ENCODE measurements at regions not wholly inside any gene's neighbourhood (a gene's known extent, or its start where the extent isn't known, plus 50 kb on each side); places are given as distances from the start of the nearest gene placed in this dataset.
"Not testable (repeated sequence)": the region's sequence is repeated elsewhere in the genome, so short reads cannot be mapped to it uniquely, and the experiment has no call there.

DNA sequence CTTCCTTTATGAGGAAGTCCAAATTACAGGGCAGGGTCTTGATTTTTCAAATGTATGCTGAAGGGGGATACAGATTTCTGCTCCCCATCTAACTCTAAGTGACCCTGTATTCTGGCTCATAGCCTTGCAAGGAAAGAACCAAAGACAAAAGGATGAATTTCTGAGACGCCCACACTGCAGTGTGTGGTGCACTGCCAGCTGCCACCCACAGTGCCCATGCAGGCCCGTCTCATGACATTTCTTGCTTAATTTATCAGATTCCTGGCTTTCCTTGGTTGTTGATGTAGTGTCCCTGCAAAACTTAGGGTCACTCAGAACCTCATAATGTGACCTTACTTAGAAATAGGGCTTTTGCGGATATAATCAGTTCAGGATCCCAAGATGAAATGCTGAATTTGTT, 68.0 kb downstream of the CBLN4 start:
- POLR2A ChIA-PET (ENCODE audit: low non-redundant PET): no interaction called here
- DNase-seq (ENCODE audit: low spot score): no peak
- CTCF ChIA-PET: no interaction called here
- TF ChIP-seq, protein P1, sequence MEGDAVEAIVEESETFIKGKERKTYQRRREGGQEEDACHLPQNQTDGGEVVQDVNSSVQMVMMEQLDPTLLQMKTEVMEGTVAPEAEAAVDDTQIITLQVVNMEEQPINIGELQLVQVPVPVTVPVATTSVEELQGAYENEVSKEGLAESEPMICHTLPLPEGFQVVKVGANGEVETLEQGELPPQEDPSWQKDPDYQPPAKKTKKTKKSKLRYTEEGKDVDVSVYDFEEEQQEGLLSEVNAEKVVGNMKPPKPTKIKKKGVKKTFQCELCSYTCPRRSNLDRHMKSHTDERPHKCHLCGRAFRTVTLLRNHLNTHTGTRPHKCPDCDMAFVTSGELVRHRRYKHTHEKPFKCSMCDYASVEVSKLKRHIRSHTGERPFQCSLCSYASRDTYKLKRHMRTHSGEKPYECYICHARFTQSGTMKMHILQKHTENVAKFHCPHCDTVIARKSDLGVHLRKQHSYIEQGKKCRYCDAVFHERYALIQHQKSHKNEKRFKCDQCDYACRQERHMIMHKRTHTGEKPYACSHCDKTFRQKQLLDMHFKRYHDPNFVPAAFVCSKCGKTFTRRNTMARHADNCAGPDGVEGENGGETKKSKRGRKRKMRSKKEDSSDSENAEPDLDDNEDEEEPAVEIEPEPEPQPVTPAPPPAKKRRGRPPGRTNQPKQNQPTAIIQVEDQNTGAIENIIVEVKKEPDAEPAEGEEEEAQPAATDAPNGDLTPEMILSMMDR (conservative IDR thresholded peaks at IDR 0.05; ENCODE audit: low read depth): no peak
- H3K27ac ChIP-seq: no peak overlapping the region

DNA sequence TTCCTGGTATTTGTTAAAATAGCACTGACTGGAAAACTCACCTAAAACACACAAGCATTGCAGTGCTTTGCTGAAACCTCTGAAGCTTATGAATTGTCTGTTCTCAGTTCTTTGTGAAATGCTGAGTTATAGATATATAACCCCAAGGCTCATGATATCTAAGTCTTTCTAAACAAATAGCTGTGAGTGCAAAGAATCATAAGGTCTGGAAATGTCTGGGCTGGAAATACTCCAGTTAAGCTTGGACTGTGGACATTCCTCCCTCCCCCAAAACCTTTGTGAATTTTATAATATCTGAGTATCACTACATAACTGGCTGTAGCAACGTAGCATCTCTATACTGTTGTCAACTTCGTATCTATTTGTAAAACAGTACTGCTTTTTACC, 69.1 kb downstream of the CBLN4 start:
- CTCF ChIA-PET: no interaction called here

DNA sequence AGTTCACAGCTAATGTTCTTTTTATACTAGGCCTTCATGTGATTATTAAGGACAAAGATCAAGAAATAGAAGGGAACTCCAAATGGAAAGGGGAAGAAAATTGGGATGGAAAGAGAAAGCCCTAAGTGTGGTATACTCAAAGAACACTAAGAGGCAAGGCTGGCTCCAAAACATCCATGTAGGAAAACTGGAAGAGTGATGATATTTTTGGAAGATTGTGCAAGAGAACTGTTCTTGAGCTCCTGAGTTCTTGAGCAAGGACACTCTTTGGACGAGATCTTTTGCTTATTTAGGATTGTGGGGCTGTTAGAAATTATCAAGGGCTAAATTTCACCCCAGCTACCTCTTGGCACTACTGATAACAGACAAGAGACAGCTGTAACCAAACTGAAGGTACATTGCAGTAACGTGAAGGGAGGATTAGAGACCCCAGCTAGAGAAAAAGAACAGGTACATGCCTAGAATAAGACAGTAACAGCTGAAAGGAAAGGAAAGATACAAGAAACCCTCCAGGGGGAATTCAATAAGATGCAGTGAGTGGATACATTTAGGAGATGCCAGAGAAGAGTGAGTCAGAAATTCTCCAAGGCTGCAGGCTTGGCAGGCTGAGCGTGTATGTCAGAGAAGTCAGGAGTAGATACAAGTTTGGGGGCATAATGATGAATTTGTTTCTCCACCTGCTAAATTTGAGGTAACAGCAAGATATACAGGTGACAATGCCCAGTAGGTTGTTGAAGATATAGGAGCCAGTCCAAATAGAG, 69.7 kb downstream of the CBLN4 start:
- TF ChIP-seq, protein P1 (conservative IDR thresholded peaks at IDR 0.05; ENCODE audit: low read depth): no peak
- POLR2A ChIA-PET (ENCODE audit: low non-redundant PET): no interaction called here
- H3K27ac ChIP-seq: no peak overlapping the region
- no peak for DNase-seq (ENCODE audit: low spot score)
- CTCF ChIA-PET: interaction anchor here (0.6 kb wide), 2 partner anchors 50 to 262 kb away, joined by 3 to 4 read pairs; no protein-coding TSS in a partner anchor

More for the DNA sequence above, 69.1 kb downstream of the CBLN4 start:
- TF ChIP-seq, protein P1 (conservative IDR thresholded peaks at IDR 0.05; ENCODE audit: low read depth): no peak
- no peak overlapping the region for H3K27ac ChIP-seq
- POLR2A ChIA-PET (ENCODE audit: low non-redundant PET): no interaction called here
- no peak for DNase-seq (ENCODE audit: low spot score)

DNA sequence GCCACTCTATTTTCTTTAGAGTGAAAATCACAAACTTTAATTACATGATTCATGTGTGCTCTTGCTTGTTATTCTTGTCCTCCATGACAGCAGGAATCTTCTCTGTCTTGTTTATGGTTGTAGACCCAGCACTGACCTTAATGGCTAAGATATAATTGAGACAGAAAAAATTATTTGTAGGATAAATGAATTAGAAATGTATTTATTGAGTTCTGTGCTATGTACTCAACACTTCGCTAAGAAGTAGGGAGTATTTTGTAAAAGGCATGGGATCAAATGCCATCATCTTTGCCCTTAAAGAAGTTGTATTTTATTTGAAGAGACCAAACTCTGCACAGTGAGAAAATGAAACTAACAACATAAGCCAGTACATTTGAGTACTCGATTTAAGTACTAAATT, 71.2 kb downstream of the CBLN4 start:
- no peak overlapping the region for H3K27ac ChIP-seq
- TF ChIP-seq, protein P1 (conservative IDR thresholded peaks at IDR 0.05; ENCODE audit: low read depth): no peak
- POLR2A ChIA-PET (ENCODE audit: low non-redundant PET): no interaction called here
- CTCF ChIA-PET: no interaction called here
- DNase-seq (ENCODE audit: low spot score): no peak

DNA sequence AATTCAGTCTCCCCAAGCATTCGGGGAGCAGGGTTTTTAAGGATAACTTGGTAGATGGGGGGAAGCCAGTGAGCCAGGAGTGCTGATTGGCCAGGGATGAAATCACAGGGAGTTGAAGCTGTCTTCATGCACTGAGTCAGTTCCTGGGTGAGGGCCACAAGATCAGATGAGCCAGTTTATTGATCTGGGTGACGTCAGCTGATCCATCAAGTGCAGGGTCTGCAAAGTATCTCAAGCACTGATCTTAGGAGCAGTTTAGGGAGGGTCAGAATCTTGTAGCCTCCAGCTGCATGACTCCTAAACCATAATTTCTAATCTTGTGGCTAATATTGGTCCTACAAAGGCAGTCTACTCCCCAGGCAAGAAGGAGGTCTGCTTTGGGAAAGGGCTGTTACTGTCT, 74.4 kb downstream of the CBLN4 start:
- not testable (repeated sequence) for H3K27ac ChIP-seq

DNA sequence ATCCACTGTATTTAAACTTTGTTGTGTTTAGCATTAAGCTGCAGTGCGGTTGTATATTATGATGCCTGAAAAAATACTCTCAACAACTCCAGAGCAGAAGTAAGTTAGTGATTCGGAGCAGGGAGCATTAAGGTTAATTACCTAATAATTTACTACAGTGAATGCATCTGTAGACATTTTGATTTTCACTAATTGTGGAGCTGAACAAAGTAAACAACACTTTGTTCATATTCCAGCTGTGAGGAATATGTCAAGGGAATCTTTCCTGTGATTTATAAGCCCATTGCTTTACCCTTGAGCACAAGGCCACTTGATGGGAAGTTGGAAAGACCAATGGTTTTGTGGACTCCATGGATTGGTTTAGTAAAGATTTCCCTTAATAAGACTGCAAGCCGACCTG, 77.1 kb downstream of the CBLN4 start:
- H3K27ac ChIP-seq: no peak overlapping the region
- TF ChIP-seq, protein P1 (conservative IDR thresholded peaks at IDR 0.05; ENCODE audit: low read depth): no peak
- DNase-seq (ENCODE audit: low spot score): no peak
- POLR2A ChIA-PET (ENCODE audit: low non-redundant PET): no interaction called here
- CTCF ChIA-PET: no interaction called here

More for the DNA sequence above, 74.4 kb downstream of the CBLN4 start:
- POLR2A ChIA-PET (ENCODE audit: low non-redundant PET); DNase-seq (ENCODE audit: low spot score); CTCF ChIA-PET: not testable (repeated sequence)

DNA sequence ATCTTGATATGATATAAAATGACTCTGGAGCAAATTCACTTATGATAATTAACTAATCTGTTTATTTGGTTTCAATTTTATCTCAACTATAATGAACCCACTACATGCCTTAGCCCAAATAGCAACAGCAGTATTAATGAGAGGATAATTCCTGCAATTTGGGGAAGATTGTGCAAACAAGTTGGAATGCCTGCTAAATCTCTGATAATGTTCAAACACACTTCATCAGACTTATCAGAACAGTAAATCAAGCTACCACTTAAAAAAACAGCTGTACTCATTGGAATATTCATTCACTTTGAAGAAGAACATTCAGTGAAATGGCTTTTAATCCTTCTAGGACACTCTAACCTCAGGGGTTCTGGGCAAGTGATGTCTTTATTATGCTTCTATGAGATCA, 85.4 kb downstream of the CBLN4 start:
- H3K27ac ChIP-seq: no peak overlapping the region
- ChIA-PET CTCF (no interaction called here), POLR2A (ENCODE audit: low non-redundant PET) (no interaction called here)
- TF ChIP-seq, protein P1 (conservative IDR thresholded peaks at IDR 0.05; ENCODE audit: low read depth): no peak
- no peak for DNase-seq (ENCODE audit: low spot score)

Measured in RWPE1 (cell line).